WTC11 (cell line): ENCODE measurements at regions not wholly inside any gene's neighbourhood (a gene's known extent, or its start where the extent isn't known, plus 50 kb on each side); places are given as distances from the start of the nearest gene placed in this dataset.

Experiments used
- ATAC-seq: fragments of 200-7000 bp; cut with Tn5 transposase; 2 replicates; pipeline ENCODE4 v1.10.0; 2021; ENCODE audit warnings: mild to moderate bottlenecking, moderate library complexity
- CTCF ChIA-PET: fragments of 300-600 bp; sonication (Branson Sonifier 250); formaldehyde crosslinking; loops from one replicate; lab custom pipeline; 2021; ENCODE audit warnings: antibody characterized with exemption; lab: Charles Lee
- POLR2A ChIA-PET: fragments of 350-600 bp; sonication (Branson Sonifier 250); formaldehyde crosslinking; loops from one replicate; lab custom pipeline; 2021; ENCODE audit warnings: antibody characterized with exemption; lab: Charles Lee
- DNase-seq: peaks from one replicate; pipeline ENCODE4 v3.0.0; 2021; ENCODE audit warnings: low spot score
- H3K27ac Mint-ChIP-seq: 2 replicates; pipeline ENCODE4 v1.8.0; 2021; ENCODE audit warnings: mixed read lengths
- H3K27me3 Mint-ChIP-seq: 2 replicates; pipeline ENCODE4 v1.8.0; 2021; ENCODE audit warnings: low read depth, mild to moderate bottlenecking, moderate library complexity, mixed read lengths
- H3K36me3 Mint-ChIP-seq: 2 replicates; pipeline ENCODE4 v1.8.0; 2021; ENCODE audit warnings: mixed read lengths
- H3K4me1 Mint-ChIP-seq: 2 replicates; pipeline ENCODE4 v1.8.0; 2022; ENCODE audit warnings: mixed read lengths
- H3K4me3 Mint-ChIP-seq: 2 replicates; pipeline ENCODE4 v1.8.0; 2021; ENCODE audit warnings: mild to moderate bottlenecking, moderate library complexity, mixed read lengths
- H3K9me3 Mint-ChIP-seq: 2 replicates; pipeline ENCODE4 v1.8.0; 2021; ENCODE audit warnings: mixed read lengths
- CREB1 ChIP-seq: sonication (generic); formaldehyde crosslinking; IDR thresholded peaks from 2 replicates; pipeline ENCODE4 v1.8.0; 2023; ENCODE audit warnings: mild to moderate bottlenecking, missing genetic modification reagents
- CREM ChIP-seq: sonication (generic); formaldehyde crosslinking; IDR thresholded peaks from 2 replicates; pipeline ENCODE4 v1.8.1; 2022; ENCODE audit warnings: mild to moderate bottlenecking, missing genetic modification reagents, moderate library complexity
- ELF4 ChIP-seq: sonication (generic); formaldehyde crosslinking; IDR thresholded peaks from 2 replicates; pipeline ENCODE4 v1.8.1; 2022; ENCODE audit warnings: low read depth, mild to moderate bottlenecking, moderate library complexity, missing genetic modification reagents
- GABPB1 ChIP-seq: sonication (generic); formaldehyde crosslinking; IDR thresholded peaks from 2 replicates; pipeline ENCODE4 v1.8.1; 2023; ENCODE audit warnings: mild to moderate bottlenecking, missing genetic modification reagents
- GTF2I ChIP-seq: fragments of 250-450 bp; sonication (Bioruptor Pico); conservative IDR thresholded peaks from 2 replicates; pipeline ENCODE4 v1.4.0; 2021; ENCODE audit warnings: mild to moderate bottlenecking
- IRF1 ChIP-seq: sonication (generic); formaldehyde crosslinking; IDR thresholded peaks from 2 replicates; pipeline ENCODE4 v1.8.0; 2023; ENCODE audit warnings: missing genetic modification reagents
- NFATC4 ChIP-seq: fragments of 250-450 bp; sonication (Bioruptor Pico); IDR thresholded peaks from 2 replicates; pipeline ENCODE4 v1.9.0; 2021; ENCODE audit warnings: mild to moderate bottlenecking
- NR3C1 ChIP-seq: sonication (generic); formaldehyde crosslinking; conservative IDR thresholded peaks from 2 replicates; pipeline ENCODE4 v1.8.1; 2023; ENCODE audit warnings: low read depth, mild to moderate bottlenecking, missing genetic modification reagents
- OVOL2 ChIP-seq: fragments of 250-450 bp; sonication (Bioruptor Pico); IDR thresholded peaks from 2 replicates; pipeline ENCODE4 v1.9.0; 2021; ENCODE audit warnings: mild to moderate bottlenecking, borderline replicate concordance
- TP53 ChIP-seq: sonication (generic); formaldehyde crosslinking; IDR thresholded peaks from 2 replicates; pipeline ENCODE4 v1.8.1; 2023; ENCODE audit warnings: mild to moderate bottlenecking, missing genetic modification reagents
- ZBTB43 ChIP-seq: sonication (generic); formaldehyde crosslinking; IDR thresholded peaks from 2 replicates; pipeline ENCODE4 v1.8.1; 2023; ENCODE audit warnings: mild to moderate bottlenecking, missing genetic modification reagents
- ZNF219 ChIP-seq: sonication (generic); formaldehyde crosslinking; IDR thresholded peaks from 2 replicates; pipeline ENCODE4 v1.8.0; 2023; ENCODE audit warnings: missing genetic modification reagents, mild to moderate bottlenecking, borderline replicate concordance
- ZNF281 ChIP-seq: sonication (generic); formaldehyde crosslinking; IDR thresholded peaks from 2 replicates; pipeline ENCODE4 v1.8.0; 2023; ENCODE audit warnings: mild to moderate bottlenecking, missing genetic modification reagents
- ZNF317 ChIP-seq: sonication (generic); formaldehyde crosslinking; IDR thresholded peaks from 2 replicates; pipeline ENCODE4 v1.8.1; 2023; ENCODE audit warnings: low read depth, mild to moderate bottlenecking, moderate library complexity, missing genetic modification reagents, borderline replicate concordance
- ZNF396 ChIP-seq: fragments of 250-450 bp; sonication (Bioruptor Pico); IDR thresholded peaks from 2 replicates; pipeline ENCODE4 v1.8.0; 2021; ENCODE audit warnings: mild to moderate bottlenecking, moderate library complexity, borderline replicate concordance
- TF ChIP-seq, protein P1 (sequence below): fragments of 250-450 bp; sonication (Bioruptor Pico); IDR thresholded peaks from 2 replicates; pipeline ENCODE4 v1.9.0; 2021; ENCODE audit warnings: mild to moderate bottlenecking, borderline replicate concordance
- TF ChIP-seq, protein P2 (sequence below): sonication (generic); formaldehyde crosslinking; IDR thresholded peaks from 2 replicates; pipeline ENCODE4 v1.8.1; 2022; ENCODE audit warnings: low read depth, missing genetic modification reagents, borderline replicate concordance
- TF ChIP-seq, protein P3 (sequence below): fragments of 200-600 bp; IDR thresholded peaks from 2 replicates; pipeline ENCODE4 v1.8.0; 2022; ENCODE audit warnings: antibody characterized with exemption
- TF ChIP-seq, protein P4 (sequence below): fragments of 250-450 bp; sonication (Bioruptor Pico); IDR thresholded peaks from 2 replicates; pipeline ENCODE4 v1.9.0; 2021; ENCODE audit warnings: mild to moderate bottlenecking

DNA sequence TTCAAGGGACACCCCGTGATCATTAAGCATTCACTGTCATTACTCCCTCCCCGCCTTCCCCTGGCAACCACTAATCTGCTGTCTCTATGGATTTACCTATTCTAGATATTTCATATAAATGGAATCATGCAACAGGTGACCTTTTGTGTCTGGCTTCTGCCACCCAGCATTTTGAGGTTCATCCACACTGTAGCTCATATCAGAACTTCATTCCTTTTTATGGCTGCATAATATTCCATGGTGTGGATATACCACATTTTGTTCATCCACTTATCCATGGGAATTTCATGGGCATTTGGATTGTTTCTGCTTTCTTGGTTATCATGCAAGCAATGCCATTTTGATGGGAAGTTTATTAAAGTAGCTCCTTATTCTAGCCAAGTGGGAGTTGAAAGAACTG, 184.2 kb upstream of the VASH1 start:
- CTCF ChIA-PET: no interaction called here
- Mint-ChIP-seq H3K9me3 (peaks cover 7% of the 10 kb centered on the region), H3K4me3 (no peak overlapping the region)
- TF ChIP-seq ZNF396 (CRISPR knock-in tag): no peak
- TF ChIP-seq, all 79 proteins: peak for 0
- Mint-ChIP-seq H3K4me1 (no peaks in the 10 kb centered on the region), H3K27me3 (no peaks in the 10 kb centered on the region), H3K27ac (no peak overlapping the region), H3K36me3 (no peaks in the 10 kb centered on the region)
- no peak for DNase-seq
- no peak for ATAC-seq
- POLR2A ChIA-PET: no interaction called here

GRCh38 chr14:76577837-76578236, 183.4 kb upstream of the VASH1 start:
- ChIA-PET POLR2A (no interaction called here), CTCF (no interaction called here)
- Mint-ChIP-seq H3K9me3 (peaks cover 7% of the 10 kb centered on the region), H3K4me3 (no peak overlapping the region), H3K27me3 (no peaks in the 10 kb centered on the region), H3K4me1 (no peaks in the 10 kb centered on the region), H3K36me3 (no peaks in the 10 kb centered on the region), H3K27ac (no peak overlapping the region)
- no peak for TF ChIP-seq CREM
- TF ChIP-seq, protein P1, sequence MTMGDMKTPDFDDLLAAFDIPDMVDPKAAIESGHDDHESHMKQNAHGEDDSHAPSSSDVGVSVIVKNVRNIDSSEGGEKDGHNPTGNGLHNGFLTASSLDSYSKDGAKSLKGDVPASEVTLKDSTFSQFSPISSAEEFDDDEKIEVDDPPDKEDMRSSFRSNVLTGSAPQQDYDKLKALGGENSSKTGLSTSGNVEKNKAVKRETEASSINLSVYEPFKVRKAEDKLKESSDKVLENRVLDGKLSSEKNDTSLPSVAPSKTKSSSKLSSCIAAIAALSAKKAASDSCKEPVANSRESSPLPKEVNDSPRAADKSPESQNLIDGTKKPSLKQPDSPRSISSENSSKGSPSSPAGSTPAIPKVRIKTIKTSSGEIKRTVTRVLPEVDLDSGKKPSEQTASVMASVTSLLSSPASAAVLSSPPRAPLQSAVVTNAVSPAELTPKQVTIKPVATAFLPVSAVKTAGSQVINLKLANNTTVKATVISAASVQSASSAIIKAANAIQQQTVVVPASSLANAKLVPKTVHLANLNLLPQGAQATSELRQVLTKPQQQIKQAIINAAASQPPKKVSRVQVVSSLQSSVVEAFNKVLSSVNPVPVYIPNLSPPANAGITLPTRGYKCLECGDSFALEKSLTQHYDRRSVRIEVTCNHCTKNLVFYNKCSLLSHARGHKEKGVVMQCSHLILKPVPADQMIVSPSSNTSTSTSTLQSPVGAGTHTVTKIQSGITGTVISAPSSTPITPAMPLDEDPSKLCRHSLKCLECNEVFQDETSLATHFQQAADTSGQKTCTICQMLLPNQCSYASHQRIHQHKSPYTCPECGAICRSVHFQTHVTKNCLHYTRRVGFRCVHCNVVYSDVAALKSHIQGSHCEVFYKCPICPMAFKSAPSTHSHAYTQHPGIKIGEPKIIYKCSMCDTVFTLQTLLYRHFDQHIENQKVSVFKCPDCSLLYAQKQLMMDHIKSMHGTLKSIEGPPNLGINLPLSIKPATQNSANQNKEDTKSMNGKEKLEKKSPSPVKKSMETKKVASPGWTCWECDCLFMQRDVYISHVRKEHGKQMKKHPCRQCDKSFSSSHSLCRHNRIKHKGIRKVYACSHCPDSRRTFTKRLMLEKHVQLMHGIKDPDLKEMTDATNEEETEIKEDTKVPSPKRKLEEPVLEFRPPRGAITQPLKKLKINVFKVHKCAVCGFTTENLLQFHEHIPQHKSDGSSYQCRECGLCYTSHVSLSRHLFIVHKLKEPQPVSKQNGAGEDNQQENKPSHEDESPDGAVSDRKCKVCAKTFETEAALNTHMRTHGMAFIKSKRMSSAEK: no peak
- TF ChIP-seq GABPB1 (CRISPR knock-in tag): no peak
- TF ChIP-seq OVOL2: no peak
- TF ChIP-seq ELF4 (CRISPR knock-in tag): no peak
- TF ChIP-seq IRF1 (CRISPR knock-in tag): no peak
- TF ChIP-seq NFATC4 (CRISPR knock-in tag): no peak
- TF ChIP-seq GTF2I (CRISPR knock-in tag): no peak
- no peak for TF ChIP-seq NR3C1
- no peak for TF ChIP-seq ZNF281 (CRISPR knock-in tag)
- TF ChIP-seq, protein P2, sequence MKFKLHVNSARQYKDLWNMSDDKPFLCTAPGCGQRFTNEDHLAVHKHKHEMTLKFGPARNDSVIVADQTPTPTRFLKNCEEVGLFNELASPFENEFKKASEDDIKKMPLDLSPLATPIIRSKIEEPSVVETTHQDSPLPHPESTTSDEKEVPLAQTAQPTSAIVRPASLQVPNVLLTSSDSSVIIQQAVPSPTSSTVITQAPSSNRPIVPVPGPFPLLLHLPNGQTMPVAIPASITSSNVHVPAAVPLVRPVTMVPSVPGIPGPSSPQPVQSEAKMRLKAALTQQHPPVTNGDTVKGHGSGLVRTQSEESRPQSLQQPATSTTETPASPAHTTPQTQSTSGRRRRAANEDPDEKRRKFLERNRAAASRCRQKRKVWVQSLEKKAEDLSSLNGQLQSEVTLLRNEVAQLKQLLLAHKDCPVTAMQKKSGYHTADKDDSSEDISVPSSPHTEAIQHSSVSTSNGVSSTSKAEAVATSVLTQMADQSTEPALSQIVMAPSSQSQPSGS (CRISPR knock-in tag): no peak
- no peak for TF ChIP-seq TP53 (CRISPR knock-in tag)
- ATAC-seq (no peak), DNase-seq (no peak)

GRCh38 chr14:76580399-76580798, 180.9 kb upstream of the VASH1 start:
- H3K27ac Mint-ChIP-seq: no peak overlapping the region
- DNase-seq (no peak), ATAC-seq (no peak)
- H3K36me3 Mint-ChIP-seq: no peaks in the 10 kb centered on the region
- no peaks in the 10 kb centered on the region for H3K4me1 Mint-ChIP-seq
- no peak overlapping the region for H3K4me3 Mint-ChIP-seq
- peaks cover 7% of the 10 kb centered on the region for H3K9me3 Mint-ChIP-seq
- no peaks in the 10 kb centered on the region for H3K27me3 Mint-ChIP-seq
- CTCF ChIA-PET: no interaction called here
- POLR2A ChIA-PET: no interaction called here
- TF ChIP-seq, protein P3, sequence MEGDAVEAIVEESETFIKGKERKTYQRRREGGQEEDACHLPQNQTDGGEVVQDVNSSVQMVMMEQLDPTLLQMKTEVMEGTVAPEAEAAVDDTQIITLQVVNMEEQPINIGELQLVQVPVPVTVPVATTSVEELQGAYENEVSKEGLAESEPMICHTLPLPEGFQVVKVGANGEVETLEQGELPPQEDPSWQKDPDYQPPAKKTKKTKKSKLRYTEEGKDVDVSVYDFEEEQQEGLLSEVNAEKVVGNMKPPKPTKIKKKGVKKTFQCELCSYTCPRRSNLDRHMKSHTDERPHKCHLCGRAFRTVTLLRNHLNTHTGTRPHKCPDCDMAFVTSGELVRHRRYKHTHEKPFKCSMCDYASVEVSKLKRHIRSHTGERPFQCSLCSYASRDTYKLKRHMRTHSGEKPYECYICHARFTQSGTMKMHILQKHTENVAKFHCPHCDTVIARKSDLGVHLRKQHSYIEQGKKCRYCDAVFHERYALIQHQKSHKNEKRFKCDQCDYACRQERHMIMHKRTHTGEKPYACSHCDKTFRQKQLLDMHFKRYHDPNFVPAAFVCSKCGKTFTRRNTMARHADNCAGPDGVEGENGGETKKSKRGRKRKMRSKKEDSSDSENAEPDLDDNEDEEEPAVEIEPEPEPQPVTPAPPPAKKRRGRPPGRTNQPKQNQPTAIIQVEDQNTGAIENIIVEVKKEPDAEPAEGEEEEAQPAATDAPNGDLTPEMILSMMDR: no peak
- TF ChIP-seq, protein P4, sequence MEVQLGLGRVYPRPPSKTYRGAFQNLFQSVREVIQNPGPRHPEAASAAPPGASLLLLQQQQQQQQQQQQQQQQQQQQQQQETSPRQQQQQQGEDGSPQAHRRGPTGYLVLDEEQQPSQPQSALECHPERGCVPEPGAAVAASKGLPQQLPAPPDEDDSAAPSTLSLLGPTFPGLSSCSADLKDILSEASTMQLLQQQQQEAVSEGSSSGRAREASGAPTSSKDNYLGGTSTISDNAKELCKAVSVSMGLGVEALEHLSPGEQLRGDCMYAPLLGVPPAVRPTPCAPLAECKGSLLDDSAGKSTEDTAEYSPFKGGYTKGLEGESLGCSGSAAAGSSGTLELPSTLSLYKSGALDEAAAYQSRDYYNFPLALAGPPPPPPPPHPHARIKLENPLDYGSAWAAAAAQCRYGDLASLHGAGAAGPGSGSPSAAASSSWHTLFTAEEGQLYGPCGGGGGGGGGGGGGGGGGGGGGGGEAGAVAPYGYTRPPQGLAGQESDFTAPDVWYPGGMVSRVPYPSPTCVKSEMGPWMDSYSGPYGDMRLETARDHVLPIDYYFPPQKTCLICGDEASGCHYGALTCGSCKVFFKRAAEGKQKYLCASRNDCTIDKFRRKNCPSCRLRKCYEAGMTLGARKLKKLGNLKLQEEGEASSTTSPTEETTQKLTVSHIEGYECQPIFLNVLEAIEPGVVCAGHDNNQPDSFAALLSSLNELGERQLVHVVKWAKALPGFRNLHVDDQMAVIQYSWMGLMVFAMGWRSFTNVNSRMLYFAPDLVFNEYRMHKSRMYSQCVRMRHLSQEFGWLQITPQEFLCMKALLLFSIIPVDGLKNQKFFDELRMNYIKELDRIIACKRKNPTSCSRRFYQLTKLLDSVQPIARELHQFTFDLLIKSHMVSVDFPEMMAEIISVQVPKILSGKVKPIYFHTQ (CRISPR knock-in tag): no peak
- TF ChIP-seq ZNF219 (CRISPR knock-in tag) (no peak), CREB1 (CRISPR knock-in tag) (no peak), ZNF317 (no peak), ZBTB43 (no peak)
